Naive B cell (primary cell): ENCODE measurements at regions not wholly inside any gene's neighbourhood (a gene's known extent, or its start where the extent isn't known, plus 50 kb on each side); places are given as distances from the start of the nearest gene placed in this dataset.
"Not testable (repeated sequence)": the region's sequence is repeated elsewhere in the genome, so short reads cannot be mapped to it uniquely, and the experiment has no call there.

Experiments used
- ATAC-seq, 2 donors: fragments of 150-1000 bp; cut with Tn5 transposase; 2 replicates each; pipeline ENCODE4 v1.10.0; 2021; ENCODE audit warnings: low read depth in 2 of 2, mild to moderate bottlenecking in 2 of 2, moderate library complexity in 2 of 2
- DNase-seq: peaks from one replicate; pipeline ENCODE4 v3.0.0; 2022
- H3K27ac Mint-ChIP-seq, 6 donors: one replicate each; pipeline ENCODE4 v1.8.0; 2020 to 2022; ENCODE audit warnings: mild to moderate bottlenecking in 6 of 6, mixed read lengths in 6 of 6, moderate library complexity in 5 of 6, inconsistent platforms in 2 of 6
- H3K27me3 Mint-ChIP-seq, 3 donors: one replicate each; pipeline ENCODE4 v1.8.0; 2021 to 2022; ENCODE audit warnings: mixed read lengths in 3 of 3, mild to moderate bottlenecking in 1 of 3
- H3K36me3 Mint-ChIP-seq, 2 donors: one replicate each; pipeline ENCODE4 v1.8.0; 2020 to 2022; ENCODE audit warnings: mixed read lengths in 2 of 2, inconsistent platforms in 1 of 2, mild to moderate bottlenecking in 1 of 2
- H3K4me1 Mint-ChIP-seq, 3 donors: one replicate each; pipeline ENCODE4 v1.8.0; 2020 to 2022; ENCODE audit warnings: mixed read lengths in 3 of 3, inconsistent platforms in 1 of 3, mild to moderate bottlenecking in 1 of 3, moderate library complexity in 1 of 3
- H3K4me3 Mint-ChIP-seq, 8 donors: one replicate each; pipeline ENCODE4 v1.8.0; 2020 to 2022; ENCODE audit warnings: mild to moderate bottlenecking in 8 of 8, mixed read lengths in 8 of 8, moderate library complexity in 8 of 8, inconsistent platforms in 2 of 8
- H3K9me3 Mint-ChIP-seq, 7 donors: one replicate each; pipeline ENCODE4 v1.8.0; 2020 to 2022; ENCODE audit warnings: mixed read lengths in 7 of 7, mild to moderate bottlenecking in 5 of 7, inconsistent platforms in 2 of 7, moderate library complexity in 1 of 7

DNA sequence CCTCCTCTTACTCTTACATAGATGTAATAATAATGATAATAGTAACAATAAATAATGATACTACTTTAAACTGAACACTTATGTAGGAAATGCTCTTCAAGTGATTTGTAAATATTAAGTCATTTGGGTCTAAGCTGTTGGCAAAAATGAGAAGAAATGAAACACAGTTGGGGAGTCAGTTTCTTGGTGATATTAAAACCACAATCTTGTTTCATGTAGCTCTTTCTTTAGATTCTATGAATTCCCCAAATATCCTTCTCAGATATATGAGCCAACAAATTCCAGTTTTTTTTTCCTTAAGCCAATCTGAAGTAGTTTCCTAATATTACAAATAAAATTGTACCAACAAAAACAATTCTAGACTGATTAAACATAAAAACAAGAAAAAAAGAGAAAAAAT lies 1115.6 kb upstream of the CNTN5 start:
- H3K4me1 Mint-ChIP-seq = no peaks in the 10 kb centered on the region
- H3K36me3 Mint-ChIP-seq = no peaks in the 10 kb centered on the region
- no peak overlapping the region for H3K27ac Mint-ChIP-seq
- no peak for ATAC-seq
- no peaks in the 10 kb centered on the region for H3K27me3 Mint-ChIP-seq
- H3K9me3 Mint-ChIP-seq = peaks cover 0 to 9% (median 4%) of the 10 kb centered on the region in 7 donors
- no peak for DNase-seq
- H3K4me3 Mint-ChIP-seq = no peak overlapping the region

DNA sequence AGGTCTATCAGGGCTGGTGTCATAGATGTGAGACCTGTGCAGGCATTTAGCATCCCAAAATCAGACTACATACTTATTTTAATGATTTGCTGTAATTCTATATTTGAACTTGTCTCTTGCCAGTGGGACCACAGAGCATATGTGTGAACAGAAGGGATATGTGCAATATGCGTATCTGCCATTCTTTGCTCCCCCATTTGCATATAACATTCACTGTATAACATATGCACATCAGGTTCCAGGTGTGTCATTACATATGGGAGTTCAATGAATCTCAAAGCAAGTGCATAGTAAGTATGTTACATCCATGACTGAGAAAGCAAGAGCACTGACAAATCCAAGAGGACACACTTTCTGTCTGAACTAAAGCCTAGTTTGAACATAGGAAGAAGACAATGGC lies 1115.1 kb upstream of the CNTN5 start:
- Mint-ChIP-seq H3K4me3 (no peak overlapping the region), H3K4me1 (no peaks in the 10 kb centered on the region), H3K27me3 (no peaks in the 10 kb centered on the region), H3K36me3 (no peaks in the 10 kb centered on the region), H3K27ac (no peak overlapping the region), H3K9me3 (peaks cover 0 to 9% (median 4%) of the 10 kb centered on the region in 7 donors)
- ATAC-seq (no peak), DNase-seq (no peak)

DNA sequence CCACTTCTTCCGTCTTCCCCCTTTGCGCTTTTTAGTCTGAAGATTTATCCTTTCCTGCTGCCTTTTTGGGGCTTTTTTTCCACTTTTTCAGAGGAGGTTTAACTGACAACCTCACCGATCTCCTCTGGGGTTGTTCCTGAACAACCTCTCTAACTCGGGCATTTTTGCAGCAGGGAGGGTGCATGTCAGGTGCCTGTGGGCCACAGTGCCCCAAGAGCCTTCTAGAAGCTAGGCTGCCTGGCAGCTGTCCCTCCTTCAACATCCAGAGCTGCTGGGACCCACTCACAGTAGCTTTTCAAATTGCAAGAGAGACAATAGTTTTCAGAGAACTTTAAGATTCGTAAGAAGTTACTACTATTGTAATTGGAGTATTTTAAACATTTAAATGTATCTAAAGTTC lies 1112.4 kb upstream of the CNTN5 start:
- Mint-ChIP-seq H3K27me3 (no peaks in the 10 kb centered on the region), H3K4me1 (no peaks in the 10 kb centered on the region), H3K4me3 (no peak overlapping the region), H3K36me3 (no peaks in the 10 kb centered on the region), H3K27ac (no peak overlapping the region), H3K9me3 (peaks cover 0 to 9% (median 4%) of the 10 kb centered on the region in 7 donors)
- no peak for DNase-seq
- ATAC-seq = no peak

DNA sequence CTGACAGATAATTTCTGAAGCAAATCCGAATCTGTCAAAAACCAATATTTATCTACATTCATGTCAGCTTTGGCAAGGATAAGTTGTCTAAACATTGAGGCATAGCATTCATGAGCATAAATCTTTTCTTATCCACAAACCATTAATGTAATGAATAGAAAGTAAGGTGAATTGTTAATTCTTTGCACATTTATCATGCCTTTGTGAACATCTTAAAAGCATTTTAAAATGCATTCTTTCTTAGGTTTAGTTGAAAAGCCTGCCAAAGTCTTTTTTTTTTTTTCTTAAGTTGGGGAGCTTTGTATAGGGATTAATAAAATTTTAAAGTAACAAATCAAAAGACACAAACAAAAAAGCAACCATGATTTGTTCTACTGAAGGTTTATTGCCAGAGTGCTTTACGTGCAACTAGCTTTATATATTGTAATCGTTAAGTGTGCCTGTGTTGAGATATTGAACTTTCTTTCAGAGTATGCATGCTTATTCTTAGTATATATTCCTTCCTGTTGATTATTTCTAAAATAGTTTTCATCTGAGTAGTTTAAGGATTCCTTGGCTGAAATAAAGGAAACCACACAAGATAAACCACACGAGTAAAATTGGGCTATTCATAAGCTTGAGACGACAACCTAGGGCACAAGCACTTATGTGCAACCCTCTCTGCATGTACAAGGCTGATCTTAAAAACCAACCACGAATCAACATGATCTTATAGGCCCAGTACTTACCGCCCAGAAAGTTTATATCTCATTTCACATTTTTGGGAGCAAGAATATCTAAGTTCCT lies 1110.9 kb upstream of the CNTN5 start:
- Mint-ChIP-seq H3K27me3 (no peaks in the 10 kb centered on the region), H3K27ac (no peak overlapping the region), H3K36me3 (no peaks in the 10 kb centered on the region), H3K4me1 (no peaks in the 10 kb centered on the region), H3K4me3 (no peak overlapping the region), H3K9me3 (peaks cover 0 to 9% (median 4%) of the 10 kb centered on the region in 7 donors)
- DNase-seq (no peak), ATAC-seq (no peak)

DNA sequence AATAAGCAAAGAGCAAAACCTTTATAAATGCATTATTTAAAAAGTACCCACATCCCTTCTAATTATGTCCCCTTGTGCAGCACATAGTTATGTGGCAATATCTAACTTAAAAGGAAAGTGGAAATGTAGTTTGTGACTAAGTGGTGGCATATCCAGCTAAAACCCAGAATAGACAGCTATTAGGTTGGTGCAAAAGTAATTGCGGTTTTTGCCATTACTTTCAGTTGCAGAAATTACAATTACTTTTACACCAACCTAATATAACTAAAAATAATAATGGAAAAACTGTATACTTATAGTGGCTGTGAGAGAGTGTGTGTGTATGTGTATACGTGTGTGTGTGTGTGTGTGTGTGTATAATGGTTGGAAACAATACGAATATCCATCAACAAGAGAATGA lies 1108.1 kb upstream of the CNTN5 start:
- Mint-ChIP-seq H3K27ac (no peak overlapping the region), H3K36me3 (no peaks in the 10 kb centered on the region), H3K4me3 (no peak overlapping the region), H3K27me3 (no peaks in the 10 kb centered on the region), H3K4me1 (no peaks in the 10 kb centered on the region), H3K9me3 (peaks cover 0 to 3% (median 0%) of the 10 kb centered on the region in 7 donors)
- ATAC-seq (no peak), DNase-seq (no peak)

DNA sequence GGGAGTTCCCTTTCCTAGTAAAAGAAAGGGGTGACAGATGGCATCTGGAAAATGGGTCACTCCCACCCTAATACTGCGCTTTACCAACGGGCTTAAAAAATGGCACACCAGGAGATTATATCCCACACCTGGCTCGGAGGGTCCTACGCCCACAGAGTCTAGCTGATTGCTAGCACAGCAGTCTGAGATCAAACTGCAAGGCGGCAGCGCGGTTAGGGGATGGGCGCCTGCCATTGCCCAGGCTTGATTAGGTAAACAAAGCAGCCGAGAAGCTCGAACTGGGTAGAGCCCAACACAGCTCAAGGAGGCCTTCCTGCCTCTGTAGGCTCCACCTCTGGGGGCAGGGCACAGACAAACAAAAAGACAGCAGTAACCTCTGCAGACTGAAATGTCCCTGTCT lies 1097.8 kb upstream of the CNTN5 start:
- not testable (repeated sequence) for ATAC-seq

DNA sequence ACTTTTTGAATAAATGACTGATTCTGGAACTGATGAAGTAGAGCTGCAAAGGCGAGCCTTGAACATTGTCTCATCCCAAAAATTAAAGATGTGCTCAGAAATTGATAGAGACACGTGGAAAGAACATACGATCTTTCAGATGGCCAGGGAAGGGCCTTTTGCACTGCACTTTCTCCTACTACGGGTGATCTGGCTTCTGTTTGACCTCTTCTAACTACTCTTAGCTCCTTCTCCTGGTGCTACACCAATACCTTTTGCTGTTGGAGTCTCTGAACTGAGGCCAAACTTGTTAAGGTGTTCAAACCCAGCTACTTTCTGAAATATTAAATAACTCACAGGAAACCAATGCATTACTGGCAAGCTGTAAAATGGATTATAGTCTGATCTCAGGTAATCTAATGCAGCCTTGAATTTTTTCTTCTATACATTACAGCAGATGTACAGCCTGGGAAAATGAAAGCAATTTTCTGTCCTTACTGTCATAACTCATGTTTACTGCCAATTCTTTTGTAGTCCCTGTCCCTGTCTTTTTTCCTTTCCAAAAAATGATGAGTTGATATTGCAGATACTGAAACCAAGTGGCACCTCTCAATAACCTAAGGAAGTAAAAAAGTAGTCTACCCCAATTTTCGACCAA lies 1086.1 kb upstream of the CNTN5 start:
- Mint-ChIP-seq H3K27me3 (no peaks in the 10 kb centered on the region), H3K9me3 (peaks cover 0 to 5% (median 0%) of the 10 kb centered on the region in 7 donors), H3K4me3 (no peak overlapping the region), H3K27ac (no peak overlapping the region), H3K4me1 (no peaks in the 10 kb centered on the region), H3K36me3 (no peaks in the 10 kb centered on the region)
- ATAC-seq (no peak), DNase-seq (no peak)

More for the DNA sequence above, 1097.8 kb upstream of the CNTN5 start:
- not testable (repeated sequence) for H3K27ac Mint-ChIP-seq, H3K27me3 Mint-ChIP-seq, DNase-seq, H3K4me1 Mint-ChIP-seq, H3K36me3 Mint-ChIP-seq, H3K4me3 Mint-ChIP-seq, H3K9me3 Mint-ChIP-seq

DNA sequence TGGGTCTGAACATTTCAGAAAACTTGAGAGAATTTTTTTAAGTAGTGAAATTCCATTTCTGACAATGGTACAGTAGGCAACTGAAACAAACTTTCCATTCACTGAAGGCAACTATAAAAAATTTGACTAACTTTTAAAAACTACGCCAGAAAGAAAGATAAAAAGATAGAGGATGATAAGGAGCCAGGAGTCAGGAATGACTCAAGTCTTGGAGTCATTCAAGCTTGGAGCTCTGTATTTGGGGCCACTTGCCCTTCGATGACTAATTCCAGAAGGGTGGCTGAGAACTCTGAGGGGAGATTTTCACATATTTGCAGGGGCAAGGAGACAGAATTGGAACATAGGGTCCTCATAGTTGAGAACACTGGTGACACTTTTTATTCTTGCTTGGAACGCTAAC lies 1083.2 kb upstream of the CNTN5 start:
- no peak overlapping the region for H3K4me3 Mint-ChIP-seq
- no peaks in the 10 kb centered on the region for H3K27me3 Mint-ChIP-seq
- H3K4me1 Mint-ChIP-seq = no peaks in the 10 kb centered on the region
- H3K9me3 Mint-ChIP-seq = peaks cover 0 to 5% (median 0%) of the 10 kb centered on the region in 7 donors
- H3K36me3 Mint-ChIP-seq = no peaks in the 10 kb centered on the region
- no peak overlapping the region for H3K27ac Mint-ChIP-seq
- ATAC-seq (no peak), DNase-seq (no peak)

DNA sequence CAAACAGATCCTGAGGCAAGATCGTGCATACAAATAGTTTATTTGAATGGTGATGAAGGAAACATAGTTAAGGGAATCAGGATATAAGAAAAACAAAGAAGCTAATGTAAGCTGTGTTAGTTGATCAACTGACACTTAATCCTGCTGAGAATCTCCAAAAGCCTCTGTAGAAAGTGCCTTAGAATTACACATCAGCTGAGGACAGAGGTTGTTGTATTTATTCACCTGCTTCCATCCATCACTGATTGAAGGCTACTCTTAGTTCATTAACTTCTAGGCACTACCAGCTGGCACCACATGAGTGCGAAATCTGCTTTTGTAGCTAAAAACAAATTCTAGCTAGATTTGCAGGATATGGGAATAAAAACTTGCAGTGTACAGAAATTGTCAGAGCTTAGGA lies 1082.0 kb upstream of the CNTN5 start:
- DNase-seq (no peak), ATAC-seq (no peak)
- Mint-ChIP-seq H3K9me3 (peaks cover 0 to 5% (median 0%) of the 10 kb centered on the region in 7 donors), H3K36me3 (no peaks in the 10 kb centered on the region), H3K27me3 (no peaks in the 10 kb centered on the region), H3K4me3 (no peak overlapping the region), H3K4me1 (no peaks in the 10 kb centered on the region), H3K27ac (no peak overlapping the region)

DNA sequence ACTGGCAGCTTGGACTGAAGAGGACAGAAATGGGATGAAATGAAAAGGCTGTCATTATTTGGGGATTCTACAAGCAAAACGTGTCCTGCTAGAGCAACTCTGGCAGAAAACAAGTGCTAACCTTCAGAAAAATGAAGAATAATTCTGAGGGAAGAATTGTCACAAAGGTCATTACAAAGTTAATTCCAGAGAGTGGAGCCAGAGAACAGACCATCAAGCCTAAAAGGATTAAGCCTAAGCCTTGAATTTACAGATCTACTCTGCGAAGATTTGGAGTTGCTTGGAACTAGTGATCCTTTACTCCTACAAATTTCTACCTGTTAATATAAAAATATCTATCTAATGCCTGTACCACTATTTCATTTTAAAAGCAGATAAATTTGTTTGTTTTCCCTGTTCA lies 1077.3 kb upstream of the CNTN5 start:
- ATAC-seq (no peak), DNase-seq (no peak)
- Mint-ChIP-seq H3K9me3 (peaks cover 0 to 2% (median under 1%) of the 10 kb centered on the region in 7 donors), H3K4me1 (no peaks in the 10 kb centered on the region), H3K4me3 (no peak overlapping the region), H3K36me3 (no peaks in the 10 kb centered on the region), H3K27ac (no peak overlapping the region), H3K27me3 (no peaks in the 10 kb centered on the region)

DNA sequence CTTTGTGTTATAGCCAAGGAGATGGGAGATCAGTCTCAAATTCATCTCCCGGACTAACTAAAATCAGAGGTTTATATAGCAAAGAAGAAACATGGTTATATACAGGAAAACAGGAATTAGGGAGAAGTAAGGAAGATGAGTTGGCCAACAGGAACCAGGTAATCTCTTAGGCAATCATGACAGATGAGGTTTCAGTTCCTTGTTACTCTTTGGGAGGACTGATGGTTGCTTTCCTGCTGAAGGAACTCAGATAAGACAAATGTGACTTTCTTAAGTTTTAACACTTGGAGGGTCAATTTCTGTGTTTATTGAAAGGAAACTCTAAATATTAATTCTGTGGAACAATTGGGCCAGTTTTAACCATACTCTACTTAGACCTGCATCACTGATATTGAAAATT lies 1072.0 kb upstream of the CNTN5 start:
- H3K27ac Mint-ChIP-seq = no peak overlapping the region
- DNase-seq = no peak
- peaks cover 1 to 17% (median 4%) of the 10 kb centered on the region in 7 donors for H3K9me3 Mint-ChIP-seq
- no peaks in the 10 kb centered on the region for H3K4me1 Mint-ChIP-seq
- no peak overlapping the region for H3K4me3 Mint-ChIP-seq
- no peak for ATAC-seq
- no peaks in the 10 kb centered on the region for H3K27me3 Mint-ChIP-seq
- H3K36me3 Mint-ChIP-seq = no peaks in the 10 kb centered on the region

DNA sequence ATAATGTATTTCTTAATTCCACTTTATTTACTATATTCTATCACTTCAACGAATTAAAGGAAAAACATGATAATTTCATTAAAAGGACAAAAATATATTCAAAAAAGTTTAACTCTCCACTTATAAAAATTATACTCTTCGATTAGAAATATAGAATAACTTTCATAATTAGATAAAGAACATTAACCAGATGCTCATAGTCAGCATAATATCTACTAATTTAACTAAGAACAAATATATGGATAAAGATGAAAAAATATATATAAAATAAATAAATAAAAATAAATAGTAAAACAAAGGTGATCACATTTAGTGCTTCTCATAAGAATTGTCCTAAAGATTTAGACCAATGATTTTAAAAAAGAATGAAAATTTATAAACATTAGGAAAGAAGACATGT lies 1065.2 kb upstream of the CNTN5 start:
- ATAC-seq (no peak), DNase-seq (no peak)
- H3K27me3 Mint-ChIP-seq = no peaks in the 10 kb centered on the region
- H3K9me3 Mint-ChIP-seq = peaks cover 0 to 7% (median 0%) of the 10 kb centered on the region in 7 donors
- no peak overlapping the region for H3K27ac Mint-ChIP-seq
- no peak overlapping the region for H3K4me3 Mint-ChIP-seq
- no peaks in the 10 kb centered on the region for H3K4me1 Mint-ChIP-seq
- H3K36me3 Mint-ChIP-seq = no peaks in the 10 kb centered on the region

DNA sequence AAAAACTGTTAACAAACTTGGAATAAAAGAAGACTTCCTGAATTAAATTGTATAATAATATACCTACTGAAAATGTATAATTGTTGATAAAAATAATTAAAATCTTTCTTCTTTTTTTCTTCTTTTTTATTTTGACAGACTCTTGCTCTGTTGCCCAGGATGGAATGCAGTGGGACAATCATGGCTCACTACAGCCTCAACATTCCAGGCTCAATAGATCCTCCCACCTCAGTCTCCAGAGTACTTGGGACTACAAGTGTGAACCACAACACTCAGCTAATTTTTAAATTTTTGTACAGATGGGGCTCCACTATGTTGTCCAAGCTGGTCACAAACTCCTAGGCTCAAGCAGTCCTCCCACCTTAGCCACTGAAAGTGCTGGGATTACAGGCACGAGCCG lies 1063.8 kb upstream of the CNTN5 start:
- H3K9me3 Mint-ChIP-seq = peaks cover 0 to 3% (median 0%) of the 10 kb centered on the region in 7 donors
- H3K4me3 Mint-ChIP-seq = no peak overlapping the region
- H3K27ac Mint-ChIP-seq = no peak overlapping the region
- ATAC-seq (no peak), DNase-seq (no peak)
- H3K36me3 Mint-ChIP-seq = no peaks in the 10 kb centered on the region
- no peaks in the 10 kb centered on the region for H3K27me3 Mint-ChIP-seq
- no peaks in the 10 kb centered on the region for H3K4me1 Mint-ChIP-seq

DNA sequence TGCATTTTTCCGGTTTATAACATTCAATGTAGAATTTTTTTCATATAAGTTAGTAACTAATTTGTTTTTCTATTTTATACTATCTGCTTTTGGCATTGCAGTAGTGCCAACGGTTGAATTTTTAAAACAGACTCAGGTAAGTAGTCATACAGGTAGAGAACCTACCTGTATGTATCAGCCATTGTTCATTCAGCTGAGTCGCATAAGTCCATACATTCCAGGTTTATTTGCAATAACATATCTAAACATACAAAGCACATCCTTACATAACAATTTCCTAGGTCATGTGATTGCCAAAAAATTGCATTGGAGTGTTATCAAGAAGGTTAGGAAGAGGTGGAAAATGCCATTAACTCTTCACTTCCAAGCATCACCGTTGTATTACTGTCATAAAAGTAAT lies 1059.3 kb upstream of the CNTN5 start:
- no peak overlapping the region for H3K27ac Mint-ChIP-seq
- H3K36me3 Mint-ChIP-seq = no peaks in the 10 kb centered on the region

More for the DNA sequence above, 1059.3 kb upstream of the CNTN5 start:
- Mint-ChIP-seq H3K27me3 (no peaks in the 10 kb centered on the region), H3K4me1 (no peaks in the 10 kb centered on the region), H3K4me3 (no peak overlapping the region), H3K9me3 (peaks cover 0 to 7% (median 1%) of the 10 kb centered on the region in 7 donors)
- DNase-seq (no peak), ATAC-seq (no peak)
